HG02870 (cell line): ENCODE measurements at regions not wholly inside any gene's neighbourhood (a gene's known extent, or its start where the extent isn't known, plus 50 kb on each side); places are given as distances from the start of the nearest gene placed in this dataset.
"Not testable (repeated sequence)": the region's sequence is repeated elsewhere in the genome, so short reads cannot be mapped to it uniquely, and the experiment has no call there.

Experiments used
- ATAC-seq: cut with Tn5 transposase; IDR thresholded peaks from one replicate; pipeline ENCODE4 v1.9.1; 2021; ENCODE audit warnings: mild to moderate bottlenecking, moderate library complexity; ENCODE audit not compliant: unreplicated experiment

DNA sequence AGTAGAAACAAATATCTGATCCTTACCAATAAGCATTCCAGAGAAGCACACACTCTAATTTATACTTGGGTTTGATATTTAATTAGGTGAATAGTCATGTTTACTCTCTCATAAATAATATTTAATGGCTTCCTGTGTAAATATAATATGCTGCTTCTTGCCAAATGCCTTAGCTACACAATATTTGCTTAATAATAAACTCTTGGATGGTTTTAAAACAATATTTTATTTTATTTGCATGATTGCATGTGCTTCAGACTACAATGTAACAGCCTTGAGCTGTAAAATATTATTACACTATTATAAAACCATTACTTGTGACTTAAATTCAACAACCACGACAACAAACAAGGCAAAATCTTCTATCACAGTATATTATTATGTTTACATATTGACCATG is 542.4 kb upstream of the CHD1 start:
- not testable (repeated sequence) for ATAC-seq

DNA sequence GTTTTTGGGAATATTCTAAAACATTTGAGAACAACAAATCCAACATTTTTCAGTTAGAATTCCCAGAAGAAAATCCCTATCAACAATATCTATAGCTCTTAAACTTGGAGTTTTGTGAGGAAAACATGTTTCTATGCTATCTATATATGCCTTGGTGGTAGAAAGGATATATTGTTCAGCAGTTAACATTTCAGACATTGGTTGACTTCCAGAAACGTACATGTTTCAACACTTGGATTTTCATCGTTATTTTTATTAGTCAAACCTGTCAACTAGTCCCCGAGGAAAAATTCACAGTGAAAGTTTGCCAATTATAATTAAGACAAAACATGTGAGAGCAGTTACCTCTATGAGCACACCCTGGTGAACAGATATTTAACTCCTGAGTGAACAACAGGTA is 541.8 kb upstream of the CHD1 start:
- ATAC-seq = not testable (repeated sequence)

DNA sequence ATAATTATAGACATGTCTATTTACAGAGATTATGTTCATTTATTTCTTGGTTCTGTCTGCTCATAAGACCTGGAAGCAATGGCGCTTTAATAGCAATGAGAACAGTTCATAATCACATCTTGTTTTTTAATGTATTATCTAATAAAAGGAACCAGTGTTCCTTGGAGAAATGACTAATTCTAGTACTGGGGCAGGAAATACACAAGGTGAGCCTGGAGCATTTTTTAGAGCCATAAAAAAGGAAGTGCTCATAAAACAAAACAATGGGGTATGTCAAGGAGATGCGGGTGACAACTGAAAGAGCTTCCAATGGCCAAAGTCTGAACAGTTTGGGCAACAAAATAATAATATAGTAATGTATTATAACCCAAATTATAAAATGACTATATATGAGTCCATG is 531.9 kb upstream of the CHD1 start:
- no peak for ATAC-seq

DNA sequence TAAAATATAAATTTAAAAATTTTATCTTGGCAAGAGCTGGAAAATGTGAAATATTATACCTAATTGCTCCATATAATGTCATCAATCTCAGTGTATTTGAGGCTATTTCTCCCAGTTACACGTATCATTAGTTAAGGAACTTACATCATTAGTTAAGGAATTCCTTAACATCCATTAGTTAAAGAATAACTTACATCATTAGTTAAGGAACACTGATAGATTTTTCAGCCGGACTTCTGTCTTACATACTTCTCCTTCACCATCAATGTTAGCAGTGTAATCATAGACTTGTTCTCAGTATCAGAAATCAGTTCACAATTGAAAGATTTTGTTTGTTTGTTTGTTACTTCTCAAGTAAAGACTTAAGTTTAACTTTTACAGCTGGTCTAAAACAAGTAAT is 524.4 kb upstream of the CHD1 start:
- no peak for ATAC-seq

DNA sequence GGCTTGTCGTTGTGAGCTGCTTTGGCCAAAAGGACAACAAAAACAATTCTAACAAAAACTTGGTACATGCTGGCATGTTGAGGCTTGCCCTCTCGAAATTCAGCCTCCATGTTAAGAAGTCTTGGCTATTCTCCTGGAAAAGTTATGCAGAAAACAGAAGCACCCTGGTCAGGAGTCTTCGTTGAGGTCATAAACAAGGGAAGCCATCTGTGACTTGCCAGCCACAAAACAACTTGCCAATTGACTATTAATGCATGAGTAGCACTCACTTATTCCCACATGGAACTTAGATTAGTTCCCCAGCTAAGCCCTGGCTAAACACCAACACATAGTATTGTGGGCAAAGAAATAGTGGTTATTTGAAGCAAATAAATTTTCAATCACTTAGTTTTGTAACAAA is 521.0 kb upstream of the CHD1 start:
- ATAC-seq = no peak

DNA sequence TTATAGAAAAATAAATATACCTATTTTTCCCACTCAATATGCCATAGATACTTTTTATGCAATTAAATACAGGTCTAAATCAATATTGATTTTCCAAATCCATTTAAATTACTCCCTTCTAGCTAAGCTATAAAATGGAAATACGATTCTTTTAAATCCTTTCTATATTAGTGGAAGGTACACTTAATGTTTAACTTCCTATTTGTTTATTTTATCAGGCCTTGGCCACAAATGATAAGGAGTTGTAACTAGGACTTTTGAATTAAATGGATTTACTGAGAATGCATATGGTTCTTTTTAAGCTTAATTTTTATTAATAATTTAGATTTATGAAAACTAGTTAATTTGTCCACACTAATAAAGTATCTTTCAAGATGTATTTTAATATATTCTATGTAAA is 517.0 kb upstream of the CHD1 start:
- no peak for ATAC-seq

DNA sequence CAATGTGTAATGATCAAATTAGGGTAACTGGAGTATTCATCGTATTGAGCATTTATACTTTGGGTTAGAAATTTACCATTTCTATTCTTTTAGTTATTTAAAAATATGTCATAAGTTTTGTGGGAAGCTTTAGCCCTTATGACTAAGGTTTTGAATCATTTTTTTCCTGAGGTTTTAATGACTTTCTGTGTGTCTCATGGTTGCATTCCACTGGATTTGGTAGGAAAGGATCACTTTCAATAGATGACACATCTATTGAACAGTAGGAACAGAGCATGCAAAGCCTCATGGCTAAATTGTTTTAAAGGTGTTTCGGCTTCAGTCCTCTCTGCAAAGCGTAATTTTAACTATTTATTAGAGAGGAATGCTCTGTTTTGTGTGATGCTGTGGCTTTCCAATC is 512.4 kb upstream of the CHD1 start:
- ATAC-seq = no peak

DNA sequence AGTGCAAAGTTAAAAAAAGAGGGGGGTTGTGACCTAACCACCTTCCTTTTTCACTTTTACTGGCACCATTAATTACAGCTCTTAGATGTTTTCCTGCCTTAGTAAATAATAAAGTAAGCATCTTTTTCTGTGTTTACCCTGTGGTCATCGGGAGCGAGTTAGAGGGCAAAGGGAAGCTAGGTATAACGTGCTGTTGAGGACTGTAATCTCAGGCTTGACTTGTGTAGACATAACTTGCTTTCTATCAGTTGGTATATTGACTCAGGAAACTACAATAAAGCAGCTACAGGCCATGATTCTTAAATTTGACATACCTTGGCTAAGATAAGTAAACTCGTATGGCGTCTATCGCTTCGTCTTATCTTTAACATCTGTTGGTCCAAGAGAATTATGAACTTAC is 509.8 kb upstream of the CHD1 start:
- no peak for ATAC-seq

DNA sequence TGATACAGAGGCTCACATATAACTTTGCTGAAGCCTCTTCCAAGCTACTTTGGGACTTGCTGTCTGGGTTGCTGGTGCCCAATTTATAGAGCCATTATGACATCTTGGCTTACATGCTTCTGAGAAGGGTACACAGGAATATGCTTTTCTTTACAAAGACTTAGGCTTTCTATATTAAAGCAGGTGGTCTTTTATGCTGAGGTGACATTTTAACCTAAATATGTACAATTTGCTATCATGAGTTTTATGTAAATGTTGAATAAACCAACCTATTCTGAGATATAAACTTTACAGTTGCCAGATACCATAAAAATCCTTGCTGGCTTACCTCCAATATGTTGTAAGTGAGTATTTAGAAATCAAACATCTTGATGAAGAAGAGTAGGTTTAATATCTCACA is 509.2 kb upstream of the CHD1 start:
- no peak for ATAC-seq

DNA sequence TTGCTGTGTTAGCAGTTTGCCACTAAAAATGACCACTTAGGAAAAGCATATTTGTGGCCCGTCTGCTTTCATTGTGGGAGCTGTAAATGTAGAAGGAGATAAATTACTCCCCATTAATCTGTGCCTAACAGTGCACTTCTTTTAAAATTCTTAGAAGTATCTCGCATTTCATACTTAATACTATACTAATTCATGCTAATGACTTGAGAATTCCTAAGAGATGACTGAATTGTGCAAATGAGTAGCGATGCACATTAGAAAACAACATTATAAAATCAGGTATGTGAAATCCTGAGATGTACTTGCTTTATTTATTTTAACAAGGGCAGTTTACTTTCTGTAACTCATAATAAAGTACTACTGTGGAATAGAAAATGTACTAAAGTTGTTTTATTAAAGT is 494.6 kb upstream of the CHD1 start:
- ATAC-seq = not testable (repeated sequence)

DNA sequence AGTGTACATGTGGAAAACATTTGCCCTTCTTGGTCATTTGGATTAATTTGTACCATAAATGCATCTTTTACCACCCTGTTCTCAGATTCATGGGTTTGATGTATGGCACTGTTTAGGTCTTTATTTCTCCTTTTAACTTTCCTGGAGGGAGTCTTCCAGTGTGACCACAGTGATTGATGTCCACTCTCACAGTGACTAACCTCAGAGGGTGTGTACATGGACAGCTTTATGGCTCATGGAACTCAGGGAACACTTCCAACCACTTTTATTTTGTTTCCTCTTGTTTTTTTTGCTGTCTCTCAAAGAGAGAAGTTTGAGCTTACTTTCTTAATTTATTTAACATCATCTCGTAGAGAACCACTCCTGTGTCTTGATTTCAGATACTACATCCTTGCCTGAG is 489.8 kb upstream of the CHD1 start:
- ATAC-seq = not testable (repeated sequence)

DNA sequence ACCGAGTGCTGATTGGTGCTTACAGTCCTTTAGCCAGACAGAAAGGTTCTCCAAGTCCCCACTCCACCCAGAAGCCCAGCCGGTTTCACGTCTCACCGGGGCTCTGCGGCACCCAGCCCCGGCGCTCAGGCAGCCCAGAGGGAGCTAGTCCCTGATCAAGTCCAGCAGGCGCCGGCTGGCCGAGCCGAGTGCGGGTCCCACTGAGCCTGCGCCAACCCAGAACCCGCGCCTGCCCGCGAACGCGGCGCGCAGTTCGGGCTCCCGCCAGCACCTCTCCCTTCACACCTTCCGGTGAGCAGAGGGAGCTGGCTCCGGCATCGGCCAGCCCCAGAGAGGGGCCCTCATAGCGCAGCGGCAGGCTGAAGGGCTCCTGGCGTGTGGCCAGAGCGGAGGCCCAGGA is 481.6 kb upstream of the CHD1 start:
- not testable (repeated sequence) for ATAC-seq

DNA sequence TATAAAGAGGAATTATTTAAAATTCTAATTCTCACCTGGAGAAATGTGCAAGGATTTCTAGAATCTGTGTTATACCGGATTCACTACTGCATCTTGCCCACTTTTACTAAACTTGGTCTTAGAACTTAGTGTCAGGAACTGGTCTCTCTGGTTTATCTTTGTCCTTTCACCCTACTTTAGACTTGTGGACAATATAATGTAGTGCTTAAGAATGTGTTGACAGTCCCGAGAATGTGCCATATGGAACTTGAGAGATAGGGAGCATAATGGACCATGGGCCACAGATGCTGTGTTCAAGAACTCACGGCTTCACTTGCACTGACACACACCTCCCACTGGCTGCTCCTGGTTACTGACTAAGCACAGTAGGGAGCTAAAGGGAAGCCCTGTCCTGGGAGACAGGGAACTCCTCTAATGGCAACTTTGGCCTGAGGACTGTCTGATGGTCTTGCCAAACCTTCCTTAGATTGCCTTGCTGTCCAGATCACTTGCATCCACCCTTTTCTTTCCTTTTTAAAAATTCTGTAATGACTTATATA is 476.0 kb upstream of the CHD1 start:
- not testable (repeated sequence) for ATAC-seq

DNA sequence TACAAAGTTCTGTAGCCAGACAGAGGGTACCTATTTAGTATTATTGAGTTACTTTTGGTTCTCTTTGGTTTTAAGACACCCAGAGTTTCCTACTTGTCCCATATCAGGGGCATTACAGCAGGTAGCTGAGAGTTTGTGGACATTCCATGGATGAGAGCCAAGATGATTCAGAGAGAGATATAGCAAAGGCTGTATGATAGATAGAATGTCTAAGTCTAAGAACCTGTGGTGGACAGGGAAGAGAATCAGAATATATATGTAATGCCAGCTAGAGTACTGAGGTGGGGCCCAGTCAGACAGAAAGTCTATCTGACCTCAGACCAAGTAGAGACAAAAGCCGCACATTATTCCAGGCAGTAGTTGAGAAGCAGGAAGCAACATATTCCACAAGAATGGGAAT is 471.8 kb upstream of the CHD1 start:
- ATAC-seq = not testable (repeated sequence)

DNA sequence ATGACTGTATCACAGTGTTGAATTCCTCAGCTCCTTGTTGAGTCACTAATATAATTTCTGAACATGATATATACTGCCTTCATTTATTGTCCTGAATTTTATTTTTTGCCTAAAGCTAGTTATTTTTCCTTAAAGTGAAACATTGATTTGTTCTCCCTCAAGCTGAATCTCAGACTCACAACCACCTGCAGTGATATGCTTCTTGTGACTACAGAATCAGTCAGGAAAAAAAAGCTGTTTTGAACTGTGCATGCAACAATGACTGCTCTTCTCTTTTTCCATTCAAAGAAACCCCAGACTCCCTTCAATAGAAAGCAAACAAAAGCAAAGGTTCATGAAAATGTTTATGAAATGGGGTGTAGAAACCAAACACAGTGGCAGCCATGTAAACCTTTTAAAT is 470.2 kb upstream of the CHD1 start:
- ATAC-seq = no peak

DNA sequence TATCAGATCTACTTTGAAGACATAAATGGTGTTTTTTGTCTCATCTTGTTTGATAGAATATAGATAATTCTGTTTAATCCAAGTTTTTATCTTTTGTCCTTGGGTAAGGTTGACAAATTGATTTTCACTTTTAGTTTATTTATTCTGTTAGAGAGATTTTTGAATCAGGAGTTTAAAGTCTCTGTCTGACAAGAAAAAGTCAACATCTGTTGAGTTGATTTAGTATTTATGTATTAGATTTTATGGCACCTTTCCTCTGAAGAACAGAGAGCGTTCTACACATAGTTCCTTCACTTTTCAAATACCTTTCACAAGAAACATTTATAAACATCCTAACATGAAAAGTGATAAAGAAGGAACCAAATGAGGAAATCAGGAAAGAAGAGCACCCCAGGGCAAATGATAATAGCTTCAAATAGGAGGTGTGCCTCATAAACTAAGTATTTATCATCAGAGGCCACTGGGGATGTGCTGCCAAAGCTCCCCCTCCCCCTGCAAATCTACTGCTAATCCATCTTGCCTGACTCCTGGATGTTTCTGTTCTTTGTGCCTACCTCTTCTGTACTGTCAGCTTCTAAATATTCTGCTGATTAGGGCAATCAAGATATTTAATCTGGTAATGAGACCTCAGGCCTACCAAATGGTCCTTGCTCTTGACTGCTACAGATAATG is 457.7 kb upstream of the CHD1 start:
- ATAC-seq = no peak

DNA sequence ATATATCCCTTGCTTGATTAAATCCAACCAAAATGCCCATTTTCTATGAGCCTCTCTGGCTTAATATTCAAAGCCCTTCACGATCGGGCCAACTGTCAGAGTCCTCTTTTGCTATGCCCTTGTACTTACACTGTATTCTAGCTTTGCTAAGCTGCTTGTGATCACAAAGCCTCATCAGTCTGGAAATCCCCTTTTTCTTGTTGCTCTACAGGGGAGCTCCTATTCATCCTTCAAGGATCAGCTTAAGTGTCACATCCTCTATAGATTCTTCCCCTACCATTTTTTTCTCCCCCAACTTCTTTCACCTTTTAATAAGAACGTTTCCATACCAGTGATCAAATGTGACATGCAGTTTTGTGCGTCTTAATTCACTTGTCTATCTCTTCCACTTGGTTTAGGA is 450.4 kb upstream of the CHD1 start:
- ATAC-seq = no peak

DNA sequence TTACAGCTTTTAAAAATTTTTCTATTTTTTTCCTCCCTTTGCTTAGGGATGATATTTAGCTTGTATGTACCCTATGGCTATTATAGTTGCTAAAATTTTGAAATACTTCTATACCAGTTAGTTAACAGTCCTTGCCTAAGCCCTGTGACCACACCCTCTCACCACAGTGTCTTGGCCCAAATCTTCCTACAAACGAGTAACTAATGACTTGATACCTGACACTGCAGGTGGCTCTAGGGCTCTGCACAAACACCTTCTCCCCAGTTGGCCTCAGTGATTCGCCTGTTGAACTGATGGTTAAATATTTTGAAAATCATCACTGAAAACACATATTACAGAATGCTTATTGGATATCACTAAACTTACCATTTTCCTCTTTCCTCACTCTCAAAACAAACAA is 449.6 kb upstream of the CHD1 start:
- no peak for ATAC-seq

DNA sequence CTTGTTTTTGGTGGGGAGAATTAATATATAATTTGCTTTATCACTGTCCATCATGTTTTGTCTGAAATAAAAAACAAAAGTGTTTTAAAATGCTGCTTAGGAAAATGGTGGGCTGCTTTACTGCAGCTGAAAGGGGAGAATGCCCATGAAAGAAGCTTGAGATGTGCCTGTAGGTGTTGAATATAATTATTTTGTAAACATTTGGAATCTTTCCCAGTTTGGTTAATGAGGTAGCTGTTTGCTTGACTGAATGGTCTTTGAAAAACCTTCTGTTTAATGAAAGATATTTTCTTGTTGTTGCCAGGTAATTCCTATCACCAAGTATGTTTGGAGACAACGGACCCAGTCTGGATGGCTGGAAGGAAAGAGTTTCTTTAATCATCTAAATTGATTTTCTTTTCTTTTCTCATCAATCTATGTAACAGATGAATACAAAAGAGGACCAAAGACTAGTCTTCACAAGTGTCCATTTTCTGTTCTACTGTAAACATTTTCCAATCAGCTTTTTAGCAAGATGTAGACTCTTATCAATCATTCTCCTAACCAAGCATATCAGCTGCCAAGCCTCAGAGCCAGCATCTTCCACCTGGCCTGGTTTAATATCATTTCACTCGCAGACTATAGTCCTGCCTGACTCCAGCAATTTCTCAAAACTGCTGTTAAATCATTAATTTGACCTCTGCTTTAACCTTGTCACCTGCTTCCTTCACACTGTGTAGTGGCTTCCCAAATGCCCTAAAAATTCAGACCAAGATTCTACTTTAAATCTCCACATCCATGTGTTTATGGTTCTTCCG is 441.2 kb upstream of the CHD1 start:
- ATAC-seq = no peak

DNA sequence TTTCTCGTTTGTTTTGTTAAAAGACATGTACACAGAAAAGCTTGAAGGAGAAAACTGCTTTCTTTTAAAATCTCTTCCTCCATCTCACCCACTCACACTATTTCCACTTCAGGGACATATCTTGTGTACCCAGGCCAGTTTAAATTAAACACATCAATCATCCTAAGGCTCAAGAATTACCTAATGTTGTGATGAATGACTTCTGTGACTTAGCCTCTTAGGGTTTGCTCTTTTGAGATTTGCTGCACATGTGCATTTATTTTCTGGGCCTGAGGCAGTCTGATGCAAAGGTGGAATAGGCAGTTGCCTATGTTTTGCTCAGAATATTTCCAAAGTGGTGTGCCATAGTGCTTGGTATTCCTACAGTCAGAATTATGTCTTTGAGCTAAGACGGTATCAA is 439.9 kb upstream of the CHD1 start:
- ATAC-seq = no peak

DNA sequence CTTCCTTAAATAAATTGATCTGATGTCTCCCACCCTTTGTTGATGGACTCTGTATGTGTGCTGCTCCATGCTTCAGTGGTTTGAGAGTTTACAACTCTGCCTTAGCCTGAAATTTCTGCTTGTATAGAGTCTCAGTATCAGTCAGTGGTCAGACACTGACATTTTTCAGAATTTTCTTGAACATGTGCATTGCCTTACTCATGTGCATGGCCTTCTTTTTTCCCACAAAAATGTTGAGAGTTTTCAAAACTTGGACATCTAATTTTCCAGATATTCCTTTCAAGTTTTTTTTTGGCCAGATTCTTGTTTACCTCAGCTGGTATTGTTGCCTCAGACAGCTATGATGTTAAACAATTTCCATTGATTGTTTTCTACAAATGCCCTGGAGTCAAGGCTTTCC is 427.1 kb upstream of the CHD1 start:
- ATAC-seq = no peak

DNA sequence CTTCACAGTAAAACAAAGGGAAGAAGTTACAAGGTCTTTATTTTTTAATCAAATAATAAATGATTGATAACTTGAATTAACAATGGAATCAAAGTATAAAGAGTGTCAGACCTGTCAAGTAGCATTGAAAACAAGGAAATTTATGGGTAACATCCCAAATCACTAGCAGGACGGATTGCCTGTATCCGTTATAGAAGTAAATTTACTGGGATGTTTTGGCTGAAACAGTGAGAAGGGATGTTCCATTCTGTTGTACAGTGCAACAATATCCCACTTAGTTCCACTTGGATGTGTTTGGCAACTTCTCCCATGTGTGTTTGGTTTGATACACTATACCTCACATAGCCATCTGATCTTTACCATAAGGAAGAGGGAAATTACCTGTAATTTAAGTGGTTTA is 421.0 kb upstream of the CHD1 start:
- no peak for ATAC-seq
